ENCODE measurements at regions not wholly inside any gene's neighbourhood (a gene's known extent, or its start where the extent isn't known, plus 50 kb on each side); places are given as distances from the start of the nearest gene placed in this dataset.

- Histone ChIP-seq H4K20me1 (no peaks in the 10 kb centered on the region), H3K9ac (no peak overlapping the region), H3K36me3 (no peaks in the 10 kb centered on the region), H3K4me1 (no peaks in the 10 kb centered on the region), H3K27ac (no peak overlapping the region), H3K4me3 (no peak overlapping the region), H3K27me3 (no peaks in the 10 kb centered on the region), H3K4me2 (no peak overlapping the region), H3K9me3 (replicated peaks in 1 of 11) (peaks cover 22 to 34% (median 29%) of the 10 kb centered on the region in 11 experiments)
- no peak for TF ChIP-seq Cebpa-rat (IDR thresholded peaks at IDR 0.05)
These were observed 83.1 kb upstream of the KCNK1 start for GRCh38 chr1:233530665-233531386.

DNA sequence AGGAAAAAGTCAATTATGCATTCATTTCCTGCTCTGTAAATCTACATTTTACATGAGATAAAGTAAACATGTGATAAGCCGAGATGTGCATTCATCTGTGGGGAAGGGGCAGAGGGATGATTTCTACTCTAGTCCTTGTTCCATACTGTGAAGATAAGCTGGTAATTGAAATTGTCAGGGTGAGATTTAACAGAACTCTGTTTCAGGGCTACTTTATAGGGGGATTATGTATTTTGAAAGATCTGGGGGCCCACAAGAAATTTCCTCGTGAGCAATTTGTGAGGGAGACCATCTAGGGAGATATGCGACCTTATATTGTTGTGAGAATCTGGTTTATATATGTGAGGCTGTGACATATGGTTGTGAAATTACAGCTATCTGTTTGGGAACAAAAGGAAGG lies 73.1 kb upstream of the KCNK1 start:
- no peak for TF ChIP-seq Cebpa-rat (IDR thresholded peaks at IDR 0.05)
- H4K20me1 ChIP-seq = no peaks in the 10 kb centered on the region
- no peak overlapping the region for H3K4me3 ChIP-seq
- H3K9me3 ChIP-seq (replicated peaks in 1 of 11) = no peaks in the 10 kb centered on the region
- peaks cover 0 to 16% (median 0%) of the 10 kb centered on the region in 10 experiments; a peak in 5 of 20 replicates for H3K4me1 ChIP-seq
- H3K36me3 ChIP-seq = no peaks in the 10 kb centered on the region
- no peak overlapping the region for H3K9ac ChIP-seq
- no peak overlapping the region for H3K27ac ChIP-seq
- H3K4me2 ChIP-seq = no peak overlapping the region
- no peaks in the 10 kb centered on the region for H3K27me3 ChIP-seq

- Histone ChIP-seq H3K4me3 (no peak overlapping the region), H3K27ac (no peak overlapping the region), H3K36me3 (no peaks in the 10 kb centered on the region), H3K4me2 (peak overlapping the region in 3 of 11 experiments; percentile 20 to 53 (median 34); a peak in 5 of 22 replicates), H4K20me1 (no peaks in the 10 kb centered on the region), H3K27me3 (no peaks in the 10 kb centered on the region), H3K4me1 (peaks cover 0 to 16% (median 0%) of the 10 kb centered on the region in 10 experiments; a peak in 5 of 20 replicates), H3K9me3 (replicated peaks in 1 of 11) (no peaks in the 10 kb centered on the region), H3K9ac (no peak overlapping the region)
- no peak for TF ChIP-seq Cebpa-rat (IDR thresholded peaks at IDR 0.05)
These were observed 70.3 kb upstream of the KCNK1 start for GRCh38 chr1:233543338-233544255.

- H3K27ac ChIP-seq = no peak overlapping the region
These were observed 69.6 kb upstream of the KCNK1 start for GRCh38 chr1:233544304-233544703.

DNA sequence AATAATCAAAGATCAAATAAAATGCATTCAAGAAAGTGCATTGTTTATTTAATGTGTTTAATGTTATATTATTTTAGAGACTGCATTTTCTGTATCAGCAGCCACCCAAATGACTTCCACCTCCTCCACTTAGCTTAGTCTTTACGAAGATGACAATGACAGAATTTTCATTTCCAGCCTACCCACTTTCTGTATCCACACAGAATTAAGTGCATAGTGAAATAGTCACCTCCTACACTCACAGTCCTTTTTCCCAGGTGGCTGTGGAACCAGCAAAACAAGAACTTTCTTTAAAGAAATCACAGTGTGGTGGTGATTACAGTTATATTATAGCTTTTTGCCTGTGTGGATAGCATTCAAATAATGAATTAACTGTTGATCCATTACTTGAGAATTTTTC lies 66.2 kb upstream of the KCNK1 start:
- Histone ChIP-seq H3K4me2 (no peak overlapping the region), H3K4me3 (no peak overlapping the region), H3K36me3 (no peaks in the 10 kb centered on the region), H3K4me1 (peaks cover 0 to 19% (median 0%) of the 10 kb centered on the region in 10 experiments; a peak in 5 of 20 replicates), H3K27me3 (no peaks in the 10 kb centered on the region), H3K9me3 (replicated peaks in 1 of 11) (no peaks in the 10 kb centered on the region), H3K27ac (no peak overlapping the region), H4K20me1 (no peaks in the 10 kb centered on the region), H3K9ac (no peak overlapping the region)
- TF ChIP-seq Cebpa-rat (IDR thresholded peaks at IDR 0.05) = no peak

More at GRCh38 chr1:233544304-233544703, 69.6 kb upstream of the KCNK1 start:
- Histone ChIP-seq H3K4me3 (no peak overlapping the region), H3K9me3 (replicated peaks in 1 of 11) (no peaks in the 10 kb centered on the region), H4K20me1 (no peaks in the 10 kb centered on the region), H3K9ac (no peak overlapping the region), H3K4me1 (peaks cover 0 to 16% (median 0%) of the 10 kb centered on the region in 10 experiments; a peak in 5 of 20 replicates), H3K36me3 (no peaks in the 10 kb centered on the region), H3K4me2 (peak overlapping the region in 2 of 11 experiments; percentile 34 to 53; a peak in 2 of 22 replicates), H3K27me3 (no peaks in the 10 kb centered on the region)
- no peak for TF ChIP-seq Cebpa-rat (IDR thresholded peaks at IDR 0.05)

DNA sequence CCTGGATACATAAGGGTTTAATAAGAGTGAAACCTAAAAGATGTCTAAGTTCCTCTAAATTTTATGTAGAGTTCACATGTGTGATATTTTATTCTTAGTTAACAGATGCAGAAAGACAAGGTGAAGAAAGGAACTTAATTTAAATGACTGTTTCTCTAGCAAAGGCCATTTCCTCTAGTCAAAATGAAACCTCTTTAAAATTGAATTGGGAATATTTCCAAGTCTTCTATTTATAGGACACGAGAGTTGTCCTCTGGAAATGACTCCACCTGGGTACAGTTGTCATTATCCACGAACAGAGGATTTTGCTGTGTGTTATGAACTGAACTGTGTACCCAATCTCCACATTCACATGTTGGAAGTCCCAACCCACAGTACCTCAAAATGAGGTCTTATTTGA lies 64.5 kb upstream of the KCNK1 start:
- no peak overlapping the region for H3K4me3 ChIP-seq
- H3K9me3 ChIP-seq (replicated peaks in 1 of 11) = no peaks in the 10 kb centered on the region
- H3K27me3 ChIP-seq = no peaks in the 10 kb centered on the region
- no peak for TF ChIP-seq Cebpa-rat (IDR thresholded peaks at IDR 0.05)
- peaks cover 0 to 8% (median 0%) of the 10 kb centered on the region in 10 experiments; a peak in 2 of 20 replicates for H3K4me1 ChIP-seq
- peak overlapping the region in 1 of 11 experiments; percentile 22; a peak in 1 of 22 replicates for H3K4me2 ChIP-seq
- H3K9ac ChIP-seq = no peak overlapping the region
- H3K36me3 ChIP-seq = no peaks in the 10 kb centered on the region
- H4K20me1 ChIP-seq = no peaks in the 10 kb centered on the region
- no peak overlapping the region for H3K27ac ChIP-seq

- no peaks in the 10 kb centered on the region for H3K9me3 ChIP-seq (replicated peaks in 1 of 11)
- no peak overlapping the region for H3K4me3 ChIP-seq
- H3K4me2 ChIP-seq = peak overlapping the region in 1 of 11 experiments; percentile 22; a peak in 1 of 22 replicates
- no peak for TF ChIP-seq Cebpa-rat (IDR thresholded peaks at IDR 0.05)
- H3K4me1 ChIP-seq = peaks cover 0 to 8% (median 0%) of the 10 kb centered on the region in 10 experiments; a peak in 2 of 20 replicates
- H3K27me3 ChIP-seq = no peaks in the 10 kb centered on the region
- H3K9ac ChIP-seq = no peak overlapping the region
- no peaks in the 10 kb centered on the region for H4K20me1 ChIP-seq
- H3K27ac ChIP-seq = no peak overlapping the region
- H3K36me3 ChIP-seq = no peaks in the 10 kb centered on the region
These were observed 64.0 kb upstream of the KCNK1 start for GRCh38 chr1:233549917-233550316.

GRCh38 chr1:233554037-233554436 lies 59.9 kb upstream of the KCNK1 start:
- Histone ChIP-seq H3K27me3 (no peaks in the 10 kb centered on the region), H3K27ac (no peak overlapping the region), H3K36me3 (no peaks in the 10 kb centered on the region), H3K9ac (no peak overlapping the region), H3K4me3 (no peak overlapping the region), H3K4me1 (peaks cover 0 to 6% (median 0%) of the 10 kb centered on the region in 10 experiments; a peak in 2 of 20 replicates), H3K9me3 (replicated peaks in 1 of 11) (no peaks in the 10 kb centered on the region), H3K4me2 (no peak overlapping the region), H4K20me1 (no peaks in the 10 kb centered on the region)
- no peak for TF ChIP-seq Cebpa-rat (IDR thresholded peaks at IDR 0.05)

GRCh38 chr1:233561708-233562426 lies 52.0 kb upstream of the KCNK1 start:
- H3K27me3 ChIP-seq = no peaks in the 10 kb centered on the region
- TF ChIP-seq Cebpa-rat (IDR thresholded peaks at IDR 0.05) = no peak
- no peak overlapping the region for H3K4me3 ChIP-seq
- H3K36me3 ChIP-seq = no peaks in the 10 kb centered on the region
- H3K27ac ChIP-seq = no peak overlapping the region
- H4K20me1 ChIP-seq = no peaks in the 10 kb centered on the region
- H3K9me3 ChIP-seq (replicated peaks in 1 of 11) = peaks cover 21 to 33% (median 26%) of the 10 kb centered on the region in 11 experiments
- H3K4me2 ChIP-seq = no peak overlapping the region
- H3K4me1 ChIP-seq = peaks cover 0 to 17% (median 0%) of the 10 kb centered on the region in 10 experiments; a peak in 3 of 20 replicates
- no peak overlapping the region for H3K9ac ChIP-seq
